AG09319 (cell line): ENCODE measurements at regions not wholly inside any gene's neighbourhood (a gene's known extent, or its start where the extent isn't known, plus 50 kb on each side); places are given as distances from the start of the nearest gene placed in this dataset.

Experiments used
- DNase-seq: peaks from one replicate; pipeline ENCODE4 v3.0.0-alpha.2; 2010; ENCODE audit warnings: low read depth; ENCODE audit errors: extremely low read depth
- TF ChIP-seq, protein P1 (sequence below): IDR thresholded peaks from 2 replicates; pipeline ENCODE4 v1.5.1; 2011; ENCODE audit warnings: low read depth, mild to moderate bottlenecking, inconsistent platforms, low read length, moderate library complexity

DNA sequence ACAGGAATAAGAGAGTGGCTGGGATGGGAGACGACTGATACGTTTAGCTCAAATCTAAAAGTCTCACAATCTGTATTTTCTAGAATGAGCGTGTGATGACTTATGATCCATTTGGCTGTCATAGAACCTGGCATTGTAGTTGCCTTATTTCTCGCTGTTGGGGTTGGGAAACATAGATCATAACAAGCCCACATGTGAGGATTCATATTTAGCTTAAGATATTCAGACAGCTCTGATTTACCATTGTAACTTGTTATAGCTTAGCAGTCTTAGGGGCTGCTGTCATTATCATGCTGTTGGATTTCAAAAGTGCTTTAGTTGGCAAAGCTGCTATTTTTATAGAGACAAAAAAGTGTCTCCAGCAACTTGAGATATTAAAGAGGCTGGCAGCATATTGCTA, 871.3 kb downstream of the ZPLD1 start:
- TF ChIP-seq, protein P1, sequence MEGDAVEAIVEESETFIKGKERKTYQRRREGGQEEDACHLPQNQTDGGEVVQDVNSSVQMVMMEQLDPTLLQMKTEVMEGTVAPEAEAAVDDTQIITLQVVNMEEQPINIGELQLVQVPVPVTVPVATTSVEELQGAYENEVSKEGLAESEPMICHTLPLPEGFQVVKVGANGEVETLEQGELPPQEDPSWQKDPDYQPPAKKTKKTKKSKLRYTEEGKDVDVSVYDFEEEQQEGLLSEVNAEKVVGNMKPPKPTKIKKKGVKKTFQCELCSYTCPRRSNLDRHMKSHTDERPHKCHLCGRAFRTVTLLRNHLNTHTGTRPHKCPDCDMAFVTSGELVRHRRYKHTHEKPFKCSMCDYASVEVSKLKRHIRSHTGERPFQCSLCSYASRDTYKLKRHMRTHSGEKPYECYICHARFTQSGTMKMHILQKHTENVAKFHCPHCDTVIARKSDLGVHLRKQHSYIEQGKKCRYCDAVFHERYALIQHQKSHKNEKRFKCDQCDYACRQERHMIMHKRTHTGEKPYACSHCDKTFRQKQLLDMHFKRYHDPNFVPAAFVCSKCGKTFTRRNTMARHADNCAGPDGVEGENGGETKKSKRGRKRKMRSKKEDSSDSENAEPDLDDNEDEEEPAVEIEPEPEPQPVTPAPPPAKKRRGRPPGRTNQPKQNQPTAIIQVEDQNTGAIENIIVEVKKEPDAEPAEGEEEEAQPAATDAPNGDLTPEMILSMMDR, result no peak
- no peak for DNase-seq

DNA sequence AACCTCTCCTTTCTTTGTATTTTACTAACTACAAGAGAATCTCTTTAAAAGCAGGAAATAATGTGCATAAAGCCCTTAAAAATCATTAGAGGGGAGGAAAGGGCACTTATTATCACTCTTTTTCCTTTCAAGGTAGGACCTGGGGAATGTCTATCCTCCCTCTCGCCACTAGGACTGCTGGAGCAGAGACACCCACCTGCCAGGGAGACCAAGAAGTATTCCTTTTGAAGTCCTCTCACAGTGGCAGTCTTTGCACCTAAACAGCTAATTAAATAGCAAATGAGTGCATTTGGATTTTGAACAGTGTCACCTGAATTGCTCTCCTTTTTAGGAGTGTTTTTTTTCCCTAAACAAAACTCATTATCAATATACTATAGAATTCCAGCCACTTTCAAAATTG, 874.1 kb downstream of the ZPLD1 start:
- TF ChIP-seq, protein P1, result no peak
- no peak for DNase-seq

DNA sequence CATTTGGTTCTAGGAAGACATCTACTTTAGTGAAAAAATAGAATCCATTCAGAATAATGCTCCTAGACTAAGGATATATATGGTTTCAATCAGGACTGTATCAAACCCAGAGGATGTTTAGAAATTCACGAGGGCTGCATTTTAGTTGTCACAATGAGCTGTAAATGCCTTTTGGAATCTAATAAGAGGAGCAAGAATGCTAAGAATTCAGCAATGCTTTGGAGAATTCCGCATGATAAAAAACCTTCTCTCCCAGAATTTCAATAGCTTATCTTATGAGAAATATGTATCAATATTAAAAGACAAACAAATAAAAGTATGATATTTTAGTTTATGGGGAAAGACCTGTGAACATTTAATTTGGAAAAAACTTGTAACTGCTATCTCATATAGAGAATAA, 885.1 kb downstream of the ZPLD1 start:
- DNase-seq, result no peak
- TF ChIP-seq, protein P1, result no peak

DNA sequence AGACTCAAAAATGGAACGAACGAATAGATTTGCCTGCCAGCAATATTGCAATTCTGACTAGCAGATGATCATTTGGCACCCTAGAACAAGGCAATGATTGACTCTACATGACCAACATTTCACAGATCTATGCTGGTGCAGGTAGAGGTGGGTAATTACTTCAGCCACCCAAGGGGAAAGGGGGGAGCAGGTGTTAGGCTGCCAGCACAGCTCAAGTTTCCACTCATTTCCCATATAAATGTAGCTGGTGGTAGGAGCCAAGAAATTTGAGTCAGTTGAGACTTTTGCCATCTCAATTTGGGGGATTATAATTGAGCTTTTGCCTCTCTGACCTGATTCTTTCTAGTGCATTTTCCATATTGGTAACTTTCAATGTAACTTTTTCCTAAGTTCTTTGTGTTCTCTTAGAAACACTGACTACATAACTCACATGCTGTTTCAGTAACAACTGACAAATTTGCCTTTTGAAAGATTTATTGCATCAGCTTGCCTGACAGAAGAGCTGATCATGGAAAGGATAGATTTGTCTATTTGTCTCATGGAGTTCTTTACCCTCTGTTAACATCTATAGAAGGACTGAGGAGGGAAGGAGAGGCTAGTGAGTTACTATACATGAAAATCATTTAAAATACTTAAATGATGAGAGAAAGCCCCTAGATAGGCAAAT, 902.5 kb downstream of the ZPLD1 start:
- no peak for DNase-seq
- TF ChIP-seq, protein P1, result no peak

DNA sequence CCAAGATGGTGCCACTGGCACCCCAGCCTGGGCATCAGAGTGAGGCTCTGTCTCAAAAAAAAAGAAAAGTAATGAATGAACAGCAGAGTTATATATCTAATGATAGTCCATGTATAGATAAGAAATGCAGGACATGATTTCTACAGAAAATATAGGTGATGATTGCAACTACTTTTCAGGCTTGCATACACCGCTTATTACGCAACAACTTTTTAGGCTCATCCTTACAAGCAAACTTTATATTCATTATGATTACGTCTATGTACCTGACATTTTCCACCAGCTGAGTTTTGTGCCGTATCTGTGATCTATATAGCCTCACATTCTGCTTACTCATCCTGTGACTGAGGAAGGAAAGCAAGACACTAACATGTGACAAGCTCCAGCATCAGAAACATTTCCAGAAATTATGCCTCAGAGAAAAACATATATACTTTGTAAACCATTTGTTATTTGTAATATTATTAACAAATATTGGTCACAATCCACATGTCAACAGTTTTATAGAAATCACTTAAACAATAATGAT, 906.3 kb downstream of the ZPLD1 start:
- DNase-seq, result no peak

DNA sequence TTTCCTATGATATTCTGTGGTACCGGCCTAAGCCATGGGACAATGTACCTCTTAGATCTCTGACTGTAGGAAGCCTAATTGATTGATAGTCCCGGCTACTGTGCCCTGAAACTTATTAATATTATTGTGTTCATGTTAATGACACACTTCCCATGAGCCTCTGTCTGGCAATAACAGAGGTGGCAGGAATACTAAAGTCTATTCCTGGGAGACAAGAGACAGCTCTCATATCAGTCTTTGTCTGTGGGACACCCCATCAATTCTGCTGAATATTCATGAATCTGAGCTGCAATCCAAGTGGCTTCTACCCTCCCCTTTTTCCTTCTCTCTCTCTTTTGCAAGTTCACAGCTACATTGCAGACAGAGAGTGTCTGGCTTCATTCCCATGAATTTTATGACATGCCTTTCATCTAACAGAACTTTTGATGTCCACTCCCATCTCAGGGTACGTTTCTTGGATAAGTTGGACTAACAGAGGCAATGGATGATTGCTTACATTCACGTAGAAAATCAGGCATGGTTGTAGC, 907.5 kb downstream of the ZPLD1 start:
- no peak for DNase-seq
- TF ChIP-seq, protein P1, result no peak

More for the DNA sequence above, 906.3 kb downstream of the ZPLD1 start:
- TF ChIP-seq, protein P1, result no peak

DNA sequence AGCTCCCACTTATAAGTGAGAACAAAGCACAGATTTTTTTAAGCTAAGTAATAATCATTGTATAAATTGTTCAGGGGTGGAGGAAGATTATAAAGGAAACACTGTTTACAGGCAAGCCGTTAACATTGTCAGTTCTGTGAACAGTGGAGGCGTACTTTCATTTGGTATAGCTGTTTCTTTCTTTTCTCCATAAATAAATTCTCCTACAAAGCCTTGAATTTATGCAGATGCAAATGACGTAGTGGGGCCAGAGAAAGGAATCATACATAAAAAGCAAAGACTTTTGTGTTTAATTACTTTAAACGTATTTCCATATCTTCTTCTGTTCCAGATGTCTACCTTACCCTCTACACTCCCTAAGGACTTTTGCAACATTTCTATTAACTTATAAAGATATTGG, 914.9 kb downstream of the ZPLD1 start:
- TF ChIP-seq, protein P1, result no peak
- no peak for DNase-seq
